ENCODE measurements at regions not wholly inside any gene's neighbourhood (a gene's known extent, or its start where the extent isn't known, plus 50 kb on each side); places are given as distances from the start of the nearest gene placed in this dataset.

- DNase-seq (ENCODE audit: low spot score) (no peak), ATAC-seq (no peak)
- Mint-ChIP-seq H3K27me3 (ENCODE audit: insufficient read depth, low read depth, poor library complexity) (no peaks in the 10 kb centered on the region), H3K4me3 (no peak overlapping the region), H3K9me3 (no peaks in the 10 kb centered on the region), H3K36me3 (ENCODE audit: low read depth) (no peaks in the 10 kb centered on the region), H3K4me1 (peaks cover 13% of the 10 kb centered on the region; the same call in 2 of the 3 replicates), H3K27ac (no peak overlapping the region)
- Histone ChIP-seq H3K4me3 (no peak overlapping the region), H2AFZ (no peak overlapping the region), H4K20me1 (replicated peaks; ENCODE audit: insufficient read depth) (no peaks in the 10 kb centered on the region), H3K4me2 (no peak overlapping the region), H3K79me2 (replicated peaks; ENCODE audit: insufficient read depth) (no peaks in the 10 kb centered on the region), H3F3A (replicated peaks; ENCODE audit: low read depth) (no peaks in the 10 kb centered on the region), H3K4me1 (ENCODE audit: insufficient read depth) (no peaks in the 10 kb centered on the region), H3K36me3 (ENCODE audit: insufficient read depth) (no peaks in the 10 kb centered on the region), H3K27me3 (ENCODE audit: insufficient read depth) (no peaks in the 10 kb centered on the region), H3K9me2 (ENCODE audit: insufficient read depth) (0 out of 2 replicates have a peak, but pooled peaks cover 3% of the 10 kb centered on the region), H3K27ac (ENCODE audit: low read depth) (no peak overlapping the region)
- TF ChIP-seq JUNB (IDR thresholded peaks at IDR 0.05; ENCODE audit: unreplicated experiment) (no peak), STAT1 (IDR thresholded peaks at IDR 0.05; ENCODE audit: unreplicated experiment) (no peak), NANOG (IDR thresholded peaks at IDR 0.05; ENCODE audit: borderline replicate concordance) (no peak), ZNF462 (CRISPR knock-in tag; IDR thresholded peaks at IDR 0.05) (no peak), REST (IDR thresholded peaks at IDR 0.05; ENCODE audit: unreplicated experiment) (no peak)
Observed at GRCh38 chr14:40098468-40098867, 666.2 kb upstream of the FBXO33 start.

All from GM23338 (cell line).